DND-41 (cell line): ENCODE measurements at regions not wholly inside any gene's neighbourhood (a gene's known extent, or its start where the extent isn't known, plus 50 kb on each side); places are given as distances from the start of the nearest gene placed in this dataset.

Source experiments
- CTCF ChIP-seq: IDR thresholded peaks from 2 replicates; pipeline ENCODE4 v1.5.1; 2012; ENCODE audit warnings: borderline replicate concordance, low read length, moderate library complexity, mild to moderate bottlenecking; ENCODE audit not compliant: poor library complexity, severe bottlenecking; ENCODE audit errors: extremely low read depth
- EZH2 ChIP-seq: IDR thresholded peaks from 3 replicates; pipeline ENCODE4 v1.6.1; 2012; ENCODE audit warnings: borderline replicate concordance, low read depth, mild to moderate bottlenecking, moderate library complexity, low read length, inconsistent platforms; ENCODE audit not compliant: severe bottlenecking

- no peak for TF ChIP-seq CTCF
- TF ChIP-seq EZH2, result no peak
These were observed 81.2 kb upstream of the RALGPS2 start for GRCh38 chr1:178643831-178644230.
